Calu3 (cell line): ENCODE measurements at regions not wholly inside any gene's neighbourhood (a gene's known extent, or its start where the extent isn't known, plus 50 kb on each side); places are given as distances from the start of the nearest gene placed in this dataset.

Experiments used
- BruUV-seq: library from RNA; stranded (reverse); fragments of 400-500 nt; replicated peaks from 2 replicates; lab custom pipeline; 2021; lab: Mats Ljungman, UMichigan
- CTCF ChIA-PET: fragments of 300-600 bp; sonication (Branson Sonifier 250); formaldehyde crosslinking; loops from one replicate; lab custom pipeline; 2022; ENCODE audit warnings: antibody characterized with exemption; lab: Charles Lee
- DNase-seq: peaks from one replicate; pipeline ENCODE4 v3.0.0; 2022
- H3K27ac Mint-ChIP-seq: one replicate; pipeline ENCODE4 v1.8.0; 2022; ENCODE audit warnings: mixed read lengths; ENCODE audit not compliant: unreplicated experiment
- H3K27me3 Mint-ChIP-seq: one replicate; pipeline ENCODE4 v1.8.0; 2022; ENCODE audit warnings: mixed read lengths; ENCODE audit not compliant: unreplicated experiment
- H3K36me3 Mint-ChIP-seq: one replicate; pipeline ENCODE4 v1.8.0; 2022; ENCODE audit warnings: mild to moderate bottlenecking, moderate library complexity, mixed read lengths; ENCODE audit not compliant: insufficient read depth, unreplicated experiment
- H3K4me1 Mint-ChIP-seq: one replicate; pipeline ENCODE4 v1.8.0; 2022; ENCODE audit warnings: mild to moderate bottlenecking, low read depth, mixed read lengths; ENCODE audit not compliant: unreplicated experiment
- H3K4me3 Mint-ChIP-seq: one replicate; pipeline ENCODE4 v1.8.0; 2022; ENCODE audit warnings: mild to moderate bottlenecking, low read depth, moderate library complexity, mixed read lengths; ENCODE audit not compliant: unreplicated experiment
- H3K9me3 Mint-ChIP-seq: one replicate; pipeline ENCODE4 v1.8.0; 2022; ENCODE audit warnings: low read depth, mixed read lengths; ENCODE audit not compliant: unreplicated experiment
- CTCF ChIP-seq: fragments of 200-600 bp; IDR thresholded peaks from one replicate; pipeline ENCODE4 v1.8.0; 2022; ENCODE audit warnings: antibody characterized with exemption; ENCODE audit not compliant: unreplicated experiment
- intact Hi-C: fragments of 100-400 bp; cut with micrococcal nuclease; formaldehyde crosslinking; loops from one replicate; pipeline ENCODE4 v1.10.0; 2022; ENCODE audit not compliant: unreplicated experiment

DNA sequence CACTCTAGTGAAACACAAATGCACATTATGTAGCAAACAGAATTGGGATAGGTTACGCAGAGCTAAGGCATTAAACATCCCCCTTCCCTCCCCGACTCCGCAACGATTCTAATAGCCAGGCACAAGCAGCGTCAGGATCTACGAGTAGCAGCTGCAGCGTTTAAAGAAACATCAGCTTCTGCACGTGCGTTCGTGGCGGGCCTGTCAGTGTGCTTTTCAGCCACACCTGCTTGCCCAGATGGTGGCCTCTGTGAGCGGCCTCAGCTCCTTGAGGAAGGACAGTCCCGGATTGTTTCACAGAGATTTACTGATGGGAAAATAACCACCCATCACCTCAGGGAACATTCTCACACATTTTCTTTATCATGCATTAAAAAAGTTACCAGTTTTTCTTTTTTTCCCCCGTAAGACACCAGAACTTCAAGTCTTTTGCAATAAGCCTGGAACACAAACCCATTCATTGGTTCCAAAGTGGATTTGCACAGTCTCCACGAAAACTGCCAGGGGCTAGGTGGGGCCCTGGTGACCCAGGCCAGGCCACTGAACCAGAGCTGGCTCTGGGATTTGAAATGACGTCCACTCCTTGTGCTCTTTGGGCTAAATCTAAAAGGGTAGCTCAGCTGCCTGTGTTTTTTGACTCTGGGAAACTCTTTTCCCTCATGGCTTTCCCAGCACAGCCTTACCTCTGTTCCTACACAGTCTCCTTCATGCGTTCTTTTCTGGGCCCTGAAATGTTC lies 325.5 kb downstream of the KCNRG start:
- H3K36me3 Mint-ChIP-seq, result no peaks in the 10 kb centered on the region
- no peak for DNase-seq
- BruUV-seq, result no TSS peak
- intact Hi-C loops, result no loop called here
- TF ChIP-seq CTCF, result no peak
- CTCF ChIA-PET, result no interaction called here
- no peaks in the 10 kb centered on the region for H3K9me3 Mint-ChIP-seq
- H3K27me3 Mint-ChIP-seq, result no peaks in the 10 kb centered on the region
- H3K4me3 Mint-ChIP-seq, result no peak overlapping the region
- no peak overlapping the region for H3K27ac Mint-ChIP-seq
- H3K4me1 Mint-ChIP-seq, result peaks cover 3% of the 10 kb centered on the region

- peaks cover 8% of the 10 kb centered on the region for H3K4me1 Mint-ChIP-seq
- no peaks in the 10 kb centered on the region for H3K9me3 Mint-ChIP-seq
- no peaks in the 10 kb centered on the region for H3K27me3 Mint-ChIP-seq
- CTCF ChIA-PET, result no interaction called here
- H3K4me3 Mint-ChIP-seq, result no peak overlapping the region
- intact Hi-C loops, result no loop called here
- H3K27ac Mint-ChIP-seq, result no peak overlapping the region
- no peak for TF ChIP-seq CTCF
- no peak for DNase-seq
- H3K36me3 Mint-ChIP-seq, result no peaks in the 10 kb centered on the region
- BruUV-seq, result no TSS peak
Measured at GRCh38 chr13:50341526-50341925, 326.3 kb downstream of the KCNRG start.

GRCh38 chr13:50344717-50345116 lies 329.5 kb downstream of the KCNRG start:
- Mint-ChIP-seq H3K27me3 (peaks cover 17% of the 10 kb centered on the region), H3K9me3 (peaks cover 9% of the 10 kb centered on the region), H3K4me1 (peaks cover 8% of the 10 kb centered on the region), H3K36me3 (no peaks in the 10 kb centered on the region), H3K27ac (no peak overlapping the region), H3K4me3 (no peak overlapping the region)
- DNase-seq, result no peak
- intact Hi-C loops, result no loop called here
- TF ChIP-seq CTCF, result no peak
- CTCF ChIA-PET, result interaction anchor here (0.7 kb wide), 1 partner anchor 862 kb away, joined by 9 read pairs; no protein-coding TSS in a partner anchor
- BruUV-seq, result no TSS peak

DNA sequence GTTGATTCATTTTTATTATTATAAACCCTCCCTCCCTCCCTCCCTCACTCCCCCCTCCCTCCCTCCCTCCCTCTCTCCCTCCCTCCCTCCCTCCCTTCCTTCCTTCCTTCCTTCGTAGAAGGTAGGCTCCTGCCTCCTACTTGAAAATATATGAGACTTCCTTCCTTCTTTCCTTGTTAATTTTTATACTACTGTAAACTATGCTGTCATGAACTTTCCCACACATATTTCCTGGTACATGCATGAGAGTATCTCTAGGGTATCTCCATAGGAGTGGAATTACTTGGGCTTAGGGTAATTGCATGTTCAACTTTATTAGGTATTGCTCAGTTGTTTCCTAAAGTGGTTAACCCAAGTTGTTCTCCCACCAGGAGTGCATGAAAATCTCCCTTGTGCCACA lies 330.6 kb downstream of the KCNRG start:
- no peak for TF ChIP-seq CTCF
- DNase-seq, result no peak
- Mint-ChIP-seq H3K27ac (no peak overlapping the region), H3K36me3 (no peaks in the 10 kb centered on the region), H3K4me3 (no peak overlapping the region), H3K27me3 (peaks cover 17% of the 10 kb centered on the region), H3K9me3 (peaks cover 9% of the 10 kb centered on the region), H3K4me1 (peaks cover 8% of the 10 kb centered on the region)
- no TSS peak for BruUV-seq
- intact Hi-C loops, result no loop called here
- CTCF ChIA-PET, result no interaction called here
